ENCODE measurements at regions not wholly inside any gene's neighbourhood (a gene's known extent, or its start where the extent isn't known, plus 50 kb on each side); places are given as distances from the start of the nearest gene placed in this dataset.

DNA sequence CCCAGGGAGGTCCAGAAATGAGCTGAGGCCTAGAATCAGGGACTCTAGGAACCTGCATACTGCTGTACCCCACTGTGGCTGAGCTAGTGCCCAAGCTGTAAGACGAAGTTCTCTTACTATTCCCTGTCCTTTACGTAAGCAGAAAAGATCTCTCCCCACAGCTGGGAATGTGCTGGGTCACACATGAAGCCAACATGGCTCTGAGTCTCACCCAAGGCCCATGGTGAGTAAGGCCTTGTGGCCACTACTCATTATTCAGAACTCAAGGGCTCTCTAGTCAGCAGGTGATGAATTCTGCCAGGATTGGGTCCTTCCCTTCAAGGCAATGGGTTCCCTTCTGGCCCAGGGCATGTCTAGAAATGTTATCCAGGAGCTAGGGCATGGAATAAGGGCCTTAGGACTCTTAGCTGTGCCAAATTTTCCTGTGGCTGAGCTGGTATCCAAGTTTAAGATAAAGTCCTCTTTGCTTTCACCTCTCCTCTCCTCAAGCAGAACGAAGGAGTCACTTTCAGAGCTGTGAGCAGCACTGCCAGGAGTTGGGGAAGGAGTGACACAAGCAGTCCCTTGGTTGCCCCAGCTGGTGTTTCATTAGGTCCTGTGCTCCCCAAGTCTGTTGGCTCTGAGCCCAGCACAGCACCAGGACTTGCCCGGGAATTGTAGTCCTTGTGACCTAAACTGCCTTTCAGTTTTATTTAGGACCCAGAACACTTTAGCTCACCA lies 707.6 kb downstream of the SLC4A3 start:
- TF ChIP-seq EZH2 (IDR thresholded peaks at IDR 0.05; ENCODE audit: borderline replicate concordance) (no peak), EZH2phosphoT487 (IDR thresholded peaks at IDR 0.05; ENCODE audit: low read depth, severe bottlenecking, unreplicated experiment) (no peak)
- TF ChIP-seq, protein P1, sequence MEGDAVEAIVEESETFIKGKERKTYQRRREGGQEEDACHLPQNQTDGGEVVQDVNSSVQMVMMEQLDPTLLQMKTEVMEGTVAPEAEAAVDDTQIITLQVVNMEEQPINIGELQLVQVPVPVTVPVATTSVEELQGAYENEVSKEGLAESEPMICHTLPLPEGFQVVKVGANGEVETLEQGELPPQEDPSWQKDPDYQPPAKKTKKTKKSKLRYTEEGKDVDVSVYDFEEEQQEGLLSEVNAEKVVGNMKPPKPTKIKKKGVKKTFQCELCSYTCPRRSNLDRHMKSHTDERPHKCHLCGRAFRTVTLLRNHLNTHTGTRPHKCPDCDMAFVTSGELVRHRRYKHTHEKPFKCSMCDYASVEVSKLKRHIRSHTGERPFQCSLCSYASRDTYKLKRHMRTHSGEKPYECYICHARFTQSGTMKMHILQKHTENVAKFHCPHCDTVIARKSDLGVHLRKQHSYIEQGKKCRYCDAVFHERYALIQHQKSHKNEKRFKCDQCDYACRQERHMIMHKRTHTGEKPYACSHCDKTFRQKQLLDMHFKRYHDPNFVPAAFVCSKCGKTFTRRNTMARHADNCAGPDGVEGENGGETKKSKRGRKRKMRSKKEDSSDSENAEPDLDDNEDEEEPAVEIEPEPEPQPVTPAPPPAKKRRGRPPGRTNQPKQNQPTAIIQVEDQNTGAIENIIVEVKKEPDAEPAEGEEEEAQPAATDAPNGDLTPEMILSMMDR (IDR thresholded peaks at IDR 0.05; ENCODE audit: poor library complexity): no peak
- Histone ChIP-seq H3K79me2 (no peaks in the 10 kb centered on the region), H3K27me3 (no peaks in the 10 kb centered on the region), H3K27ac (no peak overlapping the region), H3K4me1 (ENCODE audit: insufficient read depth) (no peaks in the 10 kb centered on the region), H4K20me1 (ENCODE audit: insufficient read depth, poor library complexity, severe bottlenecking) (no peaks in the 10 kb centered on the region), H3K4me2 (no peak overlapping the region), H2AFZ (no peak overlapping the region), H3K4me3 (no peak overlapping the region), H3K36me3 (replicated peaks; ENCODE audit: insufficient read depth, low read depth) (no peaks in the 10 kb centered on the region), H3K9me2 (replicated peaks; ENCODE audit: insufficient read depth) (no peaks in the 10 kb centered on the region), H3K9me3 (ENCODE audit: low read depth) (no peaks in the 10 kb centered on the region)
- no peak for DNase-seq (ENCODE audit: low spot score)
- WGBS (ENCODE audit: low lambda C conversion rate, missing lambda C conversion rate): 78% methylated on average over 4 of the region's 4 CpGs

- no peaks in the 10 kb centered on the region for H3K9me2 ChIP-seq (replicated peaks; ENCODE audit: insufficient read depth)
- no peak overlapping the region for H3K4me3 ChIP-seq
- no peaks in the 10 kb centered on the region for H3K79me2 ChIP-seq
- H3K9me3 ChIP-seq (ENCODE audit: low read depth): no peaks in the 10 kb centered on the region
- no peak for DNase-seq (ENCODE audit: low spot score)
- no peaks in the 10 kb centered on the region for H3K36me3 ChIP-seq (replicated peaks; ENCODE audit: insufficient read depth, low read depth)
- no peaks in the 10 kb centered on the region for H3K4me1 ChIP-seq (ENCODE audit: insufficient read depth)
- no peaks in the 10 kb centered on the region for H4K20me1 ChIP-seq (ENCODE audit: insufficient read depth, poor library complexity, severe bottlenecking)
- 89% methylated on average over 4 of the region's 4 CpGs for WGBS (ENCODE audit: low lambda C conversion rate, missing lambda C conversion rate)
- no peak overlapping the region for H3K27ac ChIP-seq
- H2AFZ ChIP-seq: no peak overlapping the region
- TF ChIP-seq EZH2 (IDR thresholded peaks at IDR 0.05; ENCODE audit: borderline replicate concordance) (no peak), EZH2phosphoT487 (IDR thresholded peaks at IDR 0.05; ENCODE audit: low read depth, severe bottlenecking, unreplicated experiment) (no peak)
- TF ChIP-seq, protein P1 (IDR thresholded peaks at IDR 0.05; ENCODE audit: poor library complexity): no peak
- H3K4me2 ChIP-seq: no peak overlapping the region
- no peaks in the 10 kb centered on the region for H3K27me3 ChIP-seq
Observed at GRCh38 chr2:220335591-220335915, 708.1 kb downstream of the SLC4A3 start.

GRCh38 chr2:220336771-220337170 lies 709.3 kb downstream of the SLC4A3 start:
- Histone ChIP-seq H3K9me3 (ENCODE audit: low read depth) (no peaks in the 10 kb centered on the region), H3K4me3 (no peak overlapping the region), H3K4me1 (ENCODE audit: insufficient read depth) (no peaks in the 10 kb centered on the region), H3K79me2 (no peaks in the 10 kb centered on the region), H3K9me2 (replicated peaks; ENCODE audit: insufficient read depth) (no peaks in the 10 kb centered on the region), H3K27me3 (no peaks in the 10 kb centered on the region), H3K4me2 (no peak overlapping the region), H2AFZ (no peak overlapping the region), H4K20me1 (ENCODE audit: insufficient read depth, poor library complexity, severe bottlenecking) (no peaks in the 10 kb centered on the region), H3K36me3 (replicated peaks; ENCODE audit: insufficient read depth, low read depth) (no peaks in the 10 kb centered on the region), H3K27ac (no peak overlapping the region)
- TF ChIP-seq, protein P1 (IDR thresholded peaks at IDR 0.05; ENCODE audit: poor library complexity): no peak
- TF ChIP-seq EZH2phosphoT487 (IDR thresholded peaks at IDR 0.05; ENCODE audit: low read depth, severe bottlenecking, unreplicated experiment) (no peak), EZH2 (IDR thresholded peaks at IDR 0.05; ENCODE audit: borderline replicate concordance) (no peak)
- DNase-seq (ENCODE audit: low spot score): no peak
- WGBS (ENCODE audit: low lambda C conversion rate, missing lambda C conversion rate): 60% methylated on average over 2 of the region's 2 CpGs

Measured in hepatocyte (in vitro differentiated cells).